ENCODE measurements at regions not wholly inside any gene's neighbourhood (a gene's known extent, or its start where the extent isn't known, plus 50 kb on each side); places are given as distances from the start of the nearest gene placed in this dataset.

GRCh38 chr20:58579069-58579818 is 64.0 kb upstream of the APCDD1L start:
- H3K36me3 ChIP-seq (replicated peaks; ENCODE audit: insufficient read depth, low read depth): no peaks in the 10 kb centered on the region
- TF ChIP-seq CTCF (IDR thresholded peaks at IDR 0.05; ENCODE audit: poor library complexity) (no peak), EZH2phosphoT487 (IDR thresholded peaks at IDR 0.05; ENCODE audit: low read depth, severe bottlenecking, unreplicated experiment) (no peak), EZH2 (IDR thresholded peaks at IDR 0.05; ENCODE audit: borderline replicate concordance) (no peak)
- no peaks in the 10 kb centered on the region for H3K4me1 ChIP-seq (ENCODE audit: insufficient read depth)
- H3K9me3 ChIP-seq (ENCODE audit: low read depth): no peaks in the 10 kb centered on the region
- WGBS (ENCODE audit: low lambda C conversion rate, missing lambda C conversion rate): 85% methylated on average over 15 of the region's 15 CpGs
- H3K9me2 ChIP-seq (replicated peaks; ENCODE audit: insufficient read depth): no peaks in the 10 kb centered on the region
- no peak for DNase-seq (ENCODE audit: low spot score)
- peaks cover 4% of the 10 kb centered on the region for H3K27me3 ChIP-seq
- no peaks in the 10 kb centered on the region for H3K79me2 ChIP-seq
- no peak overlapping the region for H3K4me3 ChIP-seq
- no peak overlapping the region for H2AFZ ChIP-seq
- H3K27ac ChIP-seq: no peak overlapping the region
- no peaks in the 10 kb centered on the region for H4K20me1 ChIP-seq (ENCODE audit: insufficient read depth, poor library complexity, severe bottlenecking)
- H3K4me2 ChIP-seq: no peak overlapping the region

DNA sequence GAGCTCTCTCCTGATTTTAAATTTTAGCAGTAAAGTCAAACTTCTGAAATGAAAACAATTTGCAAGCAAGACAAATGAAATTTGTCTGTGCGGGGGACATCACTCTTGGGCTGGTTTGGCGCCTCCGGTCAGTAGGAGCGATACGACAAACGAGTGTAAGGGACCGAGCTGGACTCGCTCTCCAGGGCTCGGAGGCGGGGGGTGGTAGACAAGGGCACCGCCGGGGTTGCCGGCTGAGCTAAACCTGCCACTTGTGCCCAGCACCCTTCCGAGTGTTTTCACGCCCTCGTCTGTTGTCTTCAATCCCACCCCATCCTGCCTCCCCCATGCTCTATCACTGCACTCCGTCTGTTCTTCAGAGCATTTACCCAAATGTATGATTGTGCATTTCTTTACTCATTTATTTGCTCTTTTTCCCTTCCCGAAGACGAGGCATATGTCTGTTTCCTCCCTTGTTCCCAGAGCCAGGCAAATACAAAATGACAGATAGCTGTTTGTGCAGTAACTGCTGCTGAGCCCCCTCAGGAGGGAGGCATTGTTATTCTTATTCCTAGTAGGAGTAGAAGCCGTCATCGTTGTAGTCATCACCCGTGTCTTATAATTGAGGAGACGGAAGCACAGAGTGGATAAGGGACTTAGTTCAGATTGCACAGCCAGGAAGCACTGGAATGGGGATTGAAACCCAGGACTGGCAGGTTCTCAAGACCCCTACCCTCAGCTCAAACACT is 62.8 kb upstream of the APCDD1L start:
- no peak overlapping the region for H3K4me2 ChIP-seq
- H3K4me3 ChIP-seq: no peak overlapping the region
- 79% methylated on average over 15 of the region's 23 CpGs for WGBS (ENCODE audit: low lambda C conversion rate, missing lambda C conversion rate)

DNA sequence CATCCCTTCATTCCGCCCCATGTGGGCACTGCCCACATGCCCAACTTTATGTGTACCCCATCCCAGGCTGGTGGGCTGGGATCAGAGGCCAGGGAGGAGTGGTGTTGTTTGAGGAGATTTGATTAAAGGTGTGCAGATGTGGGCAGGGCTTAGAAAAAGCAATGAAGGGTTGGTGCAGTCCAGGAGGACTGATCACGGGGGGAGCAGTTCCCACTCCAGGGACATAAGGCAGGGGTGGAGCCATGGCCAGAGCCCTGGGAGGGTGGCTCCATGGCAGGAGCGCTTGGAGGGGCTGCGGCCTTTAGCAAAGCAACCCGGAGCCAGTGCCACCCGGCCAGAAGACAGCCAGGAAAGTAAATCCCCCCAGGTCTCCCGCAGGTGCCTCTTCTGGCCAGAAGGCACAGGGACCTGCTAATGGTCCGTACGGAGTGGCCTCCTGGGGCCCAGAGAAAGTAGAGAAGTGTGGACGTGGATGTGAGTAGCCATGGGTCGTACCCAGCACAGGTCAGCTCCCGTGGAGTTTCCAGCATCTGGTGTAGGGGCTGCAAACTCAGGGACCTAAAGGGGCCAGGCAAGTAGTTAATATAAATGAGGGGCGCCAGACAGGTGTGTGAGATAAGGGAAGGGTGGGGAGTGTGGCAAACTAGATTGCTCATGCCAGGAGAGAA is 62.1 kb upstream of the APCDD1L start:
- no peak for DNase-seq (ENCODE audit: low spot score)
- peaks cover 6% of the 10 kb centered on the region for H3K4me1 ChIP-seq (ENCODE audit: insufficient read depth)
- no peak for TF ChIP-seq EZH2phosphoT487 (IDR thresholded peaks at IDR 0.05; ENCODE audit: low read depth, severe bottlenecking, unreplicated experiment)
- no peak for TF ChIP-seq CTCF (IDR thresholded peaks at IDR 0.05; ENCODE audit: poor library complexity)
- TF ChIP-seq EZH2 (IDR thresholded peaks at IDR 0.05; ENCODE audit: borderline replicate concordance): no peak
- no peaks in the 10 kb centered on the region for H4K20me1 ChIP-seq (ENCODE audit: insufficient read depth, poor library complexity, severe bottlenecking)
- no peaks in the 10 kb centered on the region for H3K79me2 ChIP-seq
- no peak overlapping the region for H3K4me2 ChIP-seq
- no peak overlapping the region for H2AFZ ChIP-seq
- no peaks in the 10 kb centered on the region for H3K9me3 ChIP-seq (ENCODE audit: low read depth)
- no peak overlapping the region for H3K27ac ChIP-seq
- peaks cover 4% of the 10 kb centered on the region for H3K27me3 ChIP-seq
- 87% methylated on average over 12 of the region's 13 CpGs for WGBS (ENCODE audit: low lambda C conversion rate, missing lambda C conversion rate)
- H3K4me3 ChIP-seq: no peak overlapping the region
- H3K9me2 ChIP-seq (replicated peaks; ENCODE audit: insufficient read depth): no peaks in the 10 kb centered on the region
- H3K36me3 ChIP-seq (replicated peaks; ENCODE audit: insufficient read depth, low read depth): no peaks in the 10 kb centered on the region

More for the DNA sequence above, 62.8 kb upstream of the APCDD1L start:
- no peaks in the 10 kb centered on the region for H3K36me3 ChIP-seq (replicated peaks; ENCODE audit: insufficient read depth, low read depth)
- no peak for DNase-seq (ENCODE audit: low spot score)
- H4K20me1 ChIP-seq (ENCODE audit: insufficient read depth, poor library complexity, severe bottlenecking): no peaks in the 10 kb centered on the region
- no peaks in the 10 kb centered on the region for H3K9me2 ChIP-seq (replicated peaks; ENCODE audit: insufficient read depth)
- no peaks in the 10 kb centered on the region for H3K79me2 ChIP-seq
- no peak overlapping the region for H3K27ac ChIP-seq
- H3K27me3 ChIP-seq: peaks cover 4% of the 10 kb centered on the region
- no peaks in the 10 kb centered on the region for H3K4me1 ChIP-seq (ENCODE audit: insufficient read depth)
- H3K9me3 ChIP-seq (ENCODE audit: low read depth): no peaks in the 10 kb centered on the region
- TF ChIP-seq EZH2phosphoT487 (IDR thresholded peaks at IDR 0.05; ENCODE audit: low read depth, severe bottlenecking, unreplicated experiment) (no peak), EZH2 (IDR thresholded peaks at IDR 0.05; ENCODE audit: borderline replicate concordance) (no peak), CTCF (IDR thresholded peaks at IDR 0.05; ENCODE audit: poor library complexity) (no peak)
- H2AFZ ChIP-seq: no peak overlapping the region
